Activated naive CD8-positive, alpha-beta T cell treated with anti-CD3 and anti-CD28 coated beads, Interleukin-2, amount 50 U/mL, for 16 hours (primary cell): ENCODE measurements at regions not wholly inside any gene's neighbourhood (a gene's known extent, or its start where the extent isn't known, plus 50 kb on each side); places are given as distances from the start of the nearest gene placed in this dataset.

Source experiments
- DNase-seq: peaks from one replicate; pipeline ENCODE4 v3.0.0-alpha.2; 2020; ENCODE audit warnings: low read depth, low spot score

GRCh38 chr5:133799571-133800237 lies 168.7 kb downstream of the C5orf15 start:
- DNase-seq, result no peak

DNA sequence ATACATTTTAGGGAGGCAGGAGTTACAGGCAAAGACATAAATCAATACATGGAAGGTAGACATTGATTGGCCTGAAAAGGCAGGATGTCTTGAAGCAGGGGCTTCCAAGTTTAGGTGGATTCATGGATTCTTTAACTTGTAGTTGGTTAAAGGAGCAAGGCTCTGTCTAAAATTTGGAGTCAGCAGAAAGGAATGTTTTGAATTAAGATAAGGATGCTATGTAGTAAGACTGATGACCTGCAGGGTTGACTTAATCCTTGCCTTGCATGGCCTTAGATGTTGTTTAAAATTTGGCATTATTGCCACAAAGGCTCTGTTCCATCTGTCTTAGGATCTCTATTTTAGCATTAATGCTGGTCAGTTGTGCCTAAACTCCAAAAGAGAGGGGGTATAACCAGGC lies 171.3 kb downstream of the C5orf15 start:
- DNase-seq, result no peak

GRCh38 chr5:133796186-133796585 lies 172.2 kb downstream of the C5orf15 start:
- no peak for DNase-seq

GRCh38 chr5:133794771-133795415 lies 173.5 kb downstream of the C5orf15 start:
- no peak for DNase-seq

DNA sequence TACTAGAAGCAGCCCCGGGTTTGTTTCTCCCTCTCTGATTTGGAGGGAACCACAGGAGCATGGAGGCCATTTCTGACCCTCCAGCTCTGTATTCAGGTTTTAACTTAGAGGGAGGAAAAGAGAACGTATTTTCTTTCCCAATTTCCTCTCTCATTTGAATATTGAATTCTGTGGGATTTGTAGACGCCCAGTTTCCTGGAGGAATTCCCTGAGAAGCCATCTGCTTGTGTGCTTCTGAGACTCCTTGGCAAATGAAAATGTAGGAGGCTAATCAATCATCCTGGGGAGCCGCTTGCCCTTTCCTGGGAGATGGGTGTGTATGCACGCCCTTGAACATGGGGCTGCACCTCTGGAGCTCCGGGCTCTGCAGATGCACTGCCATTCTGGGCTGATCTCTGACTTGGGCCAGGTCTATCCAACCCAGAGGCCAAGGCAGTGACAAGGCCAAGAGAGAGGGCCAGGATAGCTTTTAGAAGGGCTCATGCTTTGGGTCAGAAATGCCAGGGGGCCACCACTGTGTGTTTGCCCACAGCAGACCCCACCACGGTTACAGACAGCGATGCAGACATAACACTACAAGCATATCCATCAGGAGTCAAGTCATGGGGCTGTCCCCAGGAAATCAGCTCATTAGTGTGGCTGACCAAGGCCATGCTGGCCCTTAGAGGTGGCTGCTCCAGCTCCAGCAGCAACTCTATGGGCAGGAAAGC lies 174.5 kb downstream of the C5orf15 start:
- no peak for DNase-seq

DNA sequence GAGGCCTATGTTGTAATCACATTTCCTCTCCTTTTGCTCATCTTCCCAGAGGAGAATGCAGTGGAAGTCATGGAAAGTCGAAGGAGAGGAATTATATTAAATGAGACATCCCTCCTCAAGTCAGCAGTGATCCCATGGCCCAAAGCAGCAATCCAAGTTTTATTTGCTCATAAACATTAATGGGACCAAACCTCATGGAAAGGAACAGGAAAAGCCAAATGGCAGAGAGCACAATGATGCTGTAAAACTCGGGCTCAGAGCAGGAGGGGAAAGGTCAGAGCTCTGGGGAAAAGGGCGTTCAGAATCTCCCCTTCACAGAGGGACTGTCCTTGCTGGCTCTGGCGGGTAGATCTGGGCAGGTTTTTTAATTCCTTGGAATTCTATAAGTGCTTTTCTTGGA lies 175.8 kb downstream of the C5orf15 start:
- no peak for DNase-seq

DNA sequence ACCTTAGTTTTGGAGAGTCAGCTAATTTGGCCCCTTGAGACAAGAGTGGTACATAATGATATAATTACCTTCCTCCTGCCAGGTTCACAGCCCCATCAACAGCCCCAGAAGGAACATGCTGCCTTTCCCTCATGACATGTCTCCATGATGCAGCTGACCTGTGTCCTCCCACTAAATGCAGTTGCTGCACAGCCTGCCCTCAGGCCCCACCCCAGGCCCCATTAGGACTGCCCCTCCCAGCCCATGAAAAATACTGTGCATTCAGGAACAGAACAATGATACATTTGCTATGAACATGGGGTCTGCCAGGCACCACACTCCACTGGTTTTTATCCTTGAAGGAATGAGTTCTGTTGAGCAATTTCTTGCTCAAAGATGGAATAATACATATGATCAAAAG lies 176.4 kb downstream of the C5orf15 start:
- DNase-seq, result no peak

DNA sequence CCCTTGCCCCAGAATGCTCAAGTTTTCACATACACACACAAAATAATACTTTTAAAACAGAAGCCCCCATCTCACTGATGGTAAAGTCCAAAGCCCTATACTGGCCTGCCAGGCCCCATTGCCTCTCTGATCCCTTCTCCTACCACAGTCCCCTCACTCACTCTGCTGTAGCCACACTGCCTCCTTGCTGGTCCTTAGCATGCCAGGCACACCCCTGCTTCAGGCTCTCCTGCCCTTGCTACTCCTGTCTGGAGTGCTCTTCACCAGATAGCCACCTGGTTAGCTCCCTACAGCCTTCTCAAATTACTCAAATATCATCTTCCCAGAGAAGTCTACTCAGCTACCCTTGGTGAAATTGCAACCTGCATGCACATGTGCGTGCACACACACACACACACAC lies 177.5 kb downstream of the C5orf15 start:
- no peak for DNase-seq

- no peak for DNase-seq
Observed at GRCh38 chr5:133789428-133789827, 177.1 kb upstream of the FSTL4 start.

DNA sequence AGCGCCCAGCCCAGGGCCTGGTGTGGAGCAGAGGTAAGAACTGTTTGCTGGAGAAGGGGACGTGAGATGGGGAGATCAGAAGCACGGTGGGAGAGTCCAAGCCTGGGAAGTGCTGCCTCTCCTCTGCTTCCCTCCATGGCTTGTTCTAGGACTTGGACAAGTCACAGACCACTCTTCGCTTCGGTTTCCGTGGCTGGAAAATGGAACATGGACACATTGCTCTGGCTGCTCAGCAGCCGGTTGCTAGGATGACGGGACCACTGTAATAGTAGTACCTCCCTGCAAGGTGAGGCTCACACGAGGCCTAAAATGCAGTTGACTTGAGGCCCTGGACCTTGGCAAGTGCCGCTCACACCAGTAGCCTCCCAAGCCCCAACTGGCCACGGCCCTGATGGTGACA lies 175.8 kb upstream of the FSTL4 start:
- no peak for DNase-seq

GRCh38 chr5:133786420-133786819 lies 174.1 kb upstream of the FSTL4 start:
- no peak for DNase-seq

- no peak for DNase-seq
Observed at GRCh38 chr5:133785182-133785581, 172.8 kb upstream of the FSTL4 start.

DNA sequence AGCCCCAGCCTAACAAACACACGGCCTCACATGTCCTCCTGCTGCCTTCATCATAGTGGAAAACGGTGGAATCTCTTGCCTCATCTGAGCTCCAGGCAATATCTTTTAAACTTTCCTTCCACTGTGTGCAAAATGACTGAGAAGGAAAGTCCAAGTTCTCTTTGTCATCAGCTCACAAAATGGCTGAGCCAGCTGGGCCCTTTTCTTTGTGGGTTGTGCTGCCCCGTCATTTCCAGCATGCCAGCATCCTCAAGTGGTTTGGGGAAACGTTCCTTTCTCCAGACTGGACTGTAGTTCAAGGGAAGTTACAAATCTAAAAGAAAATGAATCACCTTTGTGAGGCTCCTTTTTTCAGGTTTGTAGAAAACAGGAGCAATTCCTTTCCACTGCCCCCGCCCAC lies 171.1 kb upstream of the FSTL4 start:
- DNase-seq, result no peak

- no peak for DNase-seq
Observed at GRCh38 chr5:133782736-133783135, 170.4 kb upstream of the FSTL4 start.

- no peak for DNase-seq
Observed at GRCh38 chr5:133781436-133782225, 169.3 kb upstream of the FSTL4 start.

DNA sequence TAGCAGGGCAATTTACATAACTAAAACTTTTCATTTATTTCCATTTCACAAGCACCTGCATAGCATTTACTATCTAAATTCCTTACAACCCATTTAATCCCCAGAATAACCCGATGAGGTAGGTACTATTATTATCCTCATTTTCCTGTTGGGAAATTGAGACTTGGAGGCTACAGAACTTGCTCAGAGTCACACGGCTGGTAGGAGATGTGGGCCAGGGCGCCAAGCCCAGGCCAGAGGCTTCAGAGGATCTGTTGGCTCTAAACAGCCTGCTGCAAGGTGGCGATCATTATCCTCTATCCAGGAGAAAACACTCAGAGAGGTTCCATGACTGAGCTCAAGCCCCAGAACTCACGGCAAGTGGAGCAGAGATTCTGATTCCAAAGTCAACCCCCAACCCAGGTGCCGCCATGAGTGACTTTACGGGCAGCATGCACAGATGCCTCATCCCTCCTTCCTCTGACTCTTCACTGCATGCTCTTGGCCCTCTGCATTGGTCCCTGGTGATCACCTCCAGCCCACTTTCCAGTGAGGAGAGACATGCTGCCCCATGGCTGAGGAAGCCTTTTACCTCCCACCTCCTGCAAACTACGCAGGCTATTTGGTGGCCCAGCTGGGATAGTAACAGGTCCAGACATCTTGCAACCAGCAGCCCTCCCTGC lies 168.4 kb upstream of the FSTL4 start:
- DNase-seq, result no peak

GRCh38 chr5:133779828-133780475 lies 167.6 kb upstream of the FSTL4 start:
- DNase-seq, result no peak

DNA sequence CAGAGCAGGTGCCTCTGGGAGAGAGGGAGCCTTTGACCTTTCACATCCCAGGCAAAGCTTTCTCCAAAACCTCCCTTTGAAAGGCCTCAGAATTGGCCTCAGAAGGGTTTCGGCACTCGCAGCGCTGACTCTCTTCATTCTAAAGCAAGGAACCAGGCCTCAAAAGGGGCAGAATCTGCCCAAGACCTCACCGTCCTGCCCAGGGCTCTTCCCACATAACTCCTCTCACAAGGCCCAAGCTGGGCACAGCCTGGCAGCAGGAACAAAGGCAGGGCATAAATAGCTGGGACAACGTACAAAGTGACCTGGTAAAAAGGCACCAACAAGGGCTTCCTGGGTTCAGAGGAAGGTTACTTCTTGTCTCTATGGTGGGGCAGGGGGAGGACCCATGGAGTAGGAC lies 166.3 kb upstream of the FSTL4 start:
- DNase-seq, result no peak

DNA sequence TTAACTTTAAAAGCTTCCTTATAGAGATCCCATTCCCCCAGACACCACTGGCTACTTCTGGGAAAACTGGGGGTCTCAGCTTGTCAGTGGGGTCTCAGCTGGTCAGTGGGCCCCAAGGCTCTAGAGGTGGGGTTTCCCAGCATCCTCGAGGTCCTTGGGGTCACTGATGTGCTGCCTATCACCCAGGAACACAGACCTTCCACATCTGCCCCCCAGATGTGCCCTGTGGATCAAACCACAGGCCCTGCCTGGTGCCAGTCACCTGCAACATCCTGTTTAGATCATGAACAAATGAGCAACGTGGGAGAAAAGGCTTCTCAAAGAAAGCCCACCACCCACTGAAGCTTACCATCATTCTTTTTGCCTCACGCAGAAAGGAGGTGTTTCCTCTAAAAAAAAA lies 165.6 kb upstream of the FSTL4 start:
- no peak for DNase-seq

DNA sequence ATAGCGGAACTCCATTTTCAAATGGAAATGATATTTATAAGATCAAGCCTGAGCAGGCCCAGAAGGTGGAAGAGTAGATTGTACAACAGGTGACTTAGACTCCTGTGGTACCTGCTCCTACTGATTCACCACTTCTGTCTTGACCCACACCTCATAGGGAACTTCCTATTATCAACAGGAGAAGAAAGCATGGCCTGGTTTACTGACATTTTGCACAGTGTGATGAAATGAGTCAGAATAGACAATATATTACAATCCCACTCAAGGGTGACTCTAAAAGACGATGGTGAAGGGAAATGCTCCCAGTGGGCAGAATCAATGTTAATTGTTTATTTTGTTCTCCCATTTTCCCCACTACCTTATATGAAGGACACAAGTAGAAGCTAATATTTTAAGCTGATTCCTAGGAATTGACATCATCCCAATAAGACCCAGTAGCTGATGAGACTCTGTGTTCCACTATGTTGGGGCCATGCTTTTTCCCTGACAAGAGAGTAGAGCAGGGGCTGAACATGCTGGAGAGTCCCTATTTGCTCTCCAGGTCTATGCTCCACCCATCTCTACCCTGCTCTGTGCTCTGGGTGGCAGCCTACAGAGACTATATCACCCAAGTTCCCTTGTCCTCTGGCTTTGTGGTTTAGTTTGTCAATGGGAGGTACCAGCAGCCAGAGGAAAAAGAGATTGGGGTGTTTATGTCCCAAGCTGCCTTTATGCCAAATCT lies 163.4 kb upstream of the FSTL4 start:
- no peak for DNase-seq
